ENCODE measurements at regions not wholly inside any gene's neighbourhood (a gene's known extent, or its start where the extent isn't known, plus 50 kb on each side); places are given as distances from the start of the nearest gene placed in this dataset.
"Not testable (repeated sequence)": the region's sequence is repeated elsewhere in the genome, so short reads cannot be mapped to it uniquely, and the experiment has no call there.

DNA sequence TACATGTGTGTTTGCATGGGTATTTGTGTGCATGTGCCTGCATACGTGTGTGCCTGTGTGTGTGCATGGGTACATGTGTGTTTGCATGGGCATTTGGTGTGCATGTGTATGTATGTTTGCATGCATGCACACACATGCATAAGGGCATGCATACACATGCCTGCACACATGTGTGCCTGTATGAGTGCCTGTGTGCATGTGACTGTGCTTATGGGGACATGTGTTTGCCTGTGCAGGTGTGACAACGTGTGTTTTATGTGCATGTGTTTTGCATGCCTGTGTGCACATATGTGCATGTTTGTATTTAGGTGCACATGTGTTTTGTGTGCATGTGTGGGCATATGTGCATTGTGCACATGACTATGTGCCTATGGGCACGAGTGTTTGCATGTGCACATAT is 165.7 kb downstream of the ERMARD start:
- DNase-seq, result no peak

DNA sequence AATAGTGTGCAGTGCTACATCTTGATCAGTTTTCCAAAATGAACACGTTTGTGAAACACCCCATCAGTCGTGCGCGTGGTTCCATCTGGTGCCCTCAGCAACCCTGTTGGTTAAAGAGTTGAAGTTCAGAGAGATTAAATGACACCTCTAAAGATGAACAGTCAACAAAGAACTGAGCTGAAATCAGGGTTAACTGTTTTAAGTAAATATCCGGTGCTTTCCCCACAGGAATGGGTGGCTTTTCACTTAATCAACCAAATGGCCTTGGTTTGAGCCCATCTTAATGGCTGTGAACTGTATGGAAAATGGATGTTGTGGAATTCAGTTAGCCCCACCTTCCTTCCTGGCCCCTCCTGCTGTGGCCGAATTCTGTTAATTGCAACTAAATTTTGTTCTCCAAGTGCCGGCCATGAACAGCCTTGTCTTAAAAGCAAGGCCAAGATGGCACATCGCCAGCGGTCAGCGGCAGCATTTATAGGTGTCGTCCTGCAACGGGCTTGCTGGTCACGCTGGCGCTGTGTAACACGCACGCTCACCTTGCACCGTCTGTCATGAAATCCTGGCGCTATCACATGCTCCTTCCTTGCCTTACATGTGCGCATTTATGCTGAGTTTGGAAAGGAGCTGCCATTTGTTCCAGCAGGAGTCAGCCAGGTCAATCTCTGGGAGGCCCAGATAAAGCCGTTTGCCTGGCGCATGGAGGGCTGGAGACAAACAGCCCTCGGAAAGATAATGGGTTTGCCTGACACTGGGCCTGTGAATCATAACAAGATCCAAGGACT is 164.5 kb downstream of the ERMARD start:
- no peak for DNase-seq

DNA sequence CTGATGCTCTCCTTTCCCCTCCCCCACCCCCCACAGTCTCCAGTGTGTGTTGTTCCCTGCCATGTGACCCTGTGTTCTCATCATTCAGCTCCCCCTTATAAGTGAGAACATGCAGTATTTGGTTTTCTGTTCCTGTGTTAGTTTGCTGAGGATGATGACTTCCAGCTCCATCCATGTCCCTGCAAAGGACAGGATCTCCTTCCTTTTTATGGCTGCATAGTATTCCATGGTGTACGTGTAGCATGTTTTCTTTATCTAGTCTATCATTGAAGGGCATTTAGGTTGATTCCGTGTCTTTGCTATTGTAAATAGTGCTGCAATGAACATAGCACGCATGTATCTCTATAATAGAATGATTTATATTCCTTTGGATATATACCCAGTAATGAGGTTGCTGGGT is 162.3 kb downstream of the ERMARD start:
- not testable (repeated sequence) for DNase-seq

DNA sequence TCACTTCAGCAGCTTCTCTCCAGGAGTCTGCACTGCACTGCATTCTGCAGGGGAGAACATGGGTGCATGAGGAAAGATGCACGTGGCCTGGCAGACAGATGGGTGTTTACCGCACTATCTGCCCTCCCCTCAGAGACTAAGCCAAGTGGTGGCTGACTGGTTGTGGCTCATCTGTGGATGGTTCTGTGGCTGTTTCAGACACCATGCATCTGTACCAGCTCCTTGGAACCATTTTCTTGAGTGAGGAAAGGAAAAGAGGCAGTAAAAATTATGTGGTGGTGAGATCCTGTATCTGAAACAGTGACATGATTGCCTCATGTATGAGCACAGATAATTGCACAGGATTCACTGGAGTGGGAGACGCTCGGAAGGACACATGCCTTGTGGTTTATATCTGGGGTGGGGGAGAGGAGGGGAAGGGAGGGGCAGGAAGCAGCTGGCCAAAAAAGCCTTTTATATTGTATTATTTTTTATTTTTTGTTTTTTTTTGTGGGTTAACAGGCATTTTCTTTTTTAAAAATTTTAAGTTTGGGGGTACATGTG is 161.7 kb downstream of the ERMARD start:
- no peak for DNase-seq

DNA sequence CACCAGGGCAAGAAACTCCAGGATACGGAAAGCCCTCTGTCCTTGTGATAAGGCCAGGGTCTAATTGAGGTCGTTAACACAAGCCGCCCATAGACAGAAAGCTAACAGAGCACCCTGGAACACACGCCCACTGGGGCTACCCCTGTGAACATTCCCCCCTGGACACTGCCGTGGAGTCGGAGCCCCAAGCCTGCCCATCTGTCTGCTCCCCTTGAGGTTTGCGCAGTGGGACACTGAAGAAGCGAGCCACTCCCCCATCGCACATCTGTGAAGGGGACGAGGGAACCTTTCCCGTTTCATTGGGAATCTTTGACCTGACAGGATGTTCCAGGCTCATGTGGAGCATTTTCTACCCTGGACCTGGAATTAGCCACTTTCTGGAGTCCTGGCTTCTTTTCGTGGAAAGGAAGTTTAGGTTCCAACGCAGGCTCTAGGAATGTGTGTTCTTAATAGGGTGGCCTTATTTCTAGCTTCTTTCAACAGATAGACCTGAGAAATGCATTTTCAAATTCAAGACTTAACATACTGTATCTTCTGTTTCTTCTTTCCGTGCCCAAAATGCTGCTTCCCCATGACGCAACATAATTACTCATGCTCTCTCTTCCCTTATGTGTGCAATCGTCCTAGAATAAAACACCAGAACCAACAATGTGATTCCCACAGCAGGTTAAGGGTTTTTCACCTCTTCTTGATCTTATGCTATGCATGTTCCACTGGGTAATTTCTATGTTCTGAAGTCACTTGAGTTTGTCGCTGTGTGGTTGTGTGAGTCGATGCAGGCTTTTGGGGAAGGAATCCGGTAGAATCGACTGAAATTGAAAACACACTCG is 161.1 kb downstream of the ERMARD start:
- DNase-seq, result no peak

DNA sequence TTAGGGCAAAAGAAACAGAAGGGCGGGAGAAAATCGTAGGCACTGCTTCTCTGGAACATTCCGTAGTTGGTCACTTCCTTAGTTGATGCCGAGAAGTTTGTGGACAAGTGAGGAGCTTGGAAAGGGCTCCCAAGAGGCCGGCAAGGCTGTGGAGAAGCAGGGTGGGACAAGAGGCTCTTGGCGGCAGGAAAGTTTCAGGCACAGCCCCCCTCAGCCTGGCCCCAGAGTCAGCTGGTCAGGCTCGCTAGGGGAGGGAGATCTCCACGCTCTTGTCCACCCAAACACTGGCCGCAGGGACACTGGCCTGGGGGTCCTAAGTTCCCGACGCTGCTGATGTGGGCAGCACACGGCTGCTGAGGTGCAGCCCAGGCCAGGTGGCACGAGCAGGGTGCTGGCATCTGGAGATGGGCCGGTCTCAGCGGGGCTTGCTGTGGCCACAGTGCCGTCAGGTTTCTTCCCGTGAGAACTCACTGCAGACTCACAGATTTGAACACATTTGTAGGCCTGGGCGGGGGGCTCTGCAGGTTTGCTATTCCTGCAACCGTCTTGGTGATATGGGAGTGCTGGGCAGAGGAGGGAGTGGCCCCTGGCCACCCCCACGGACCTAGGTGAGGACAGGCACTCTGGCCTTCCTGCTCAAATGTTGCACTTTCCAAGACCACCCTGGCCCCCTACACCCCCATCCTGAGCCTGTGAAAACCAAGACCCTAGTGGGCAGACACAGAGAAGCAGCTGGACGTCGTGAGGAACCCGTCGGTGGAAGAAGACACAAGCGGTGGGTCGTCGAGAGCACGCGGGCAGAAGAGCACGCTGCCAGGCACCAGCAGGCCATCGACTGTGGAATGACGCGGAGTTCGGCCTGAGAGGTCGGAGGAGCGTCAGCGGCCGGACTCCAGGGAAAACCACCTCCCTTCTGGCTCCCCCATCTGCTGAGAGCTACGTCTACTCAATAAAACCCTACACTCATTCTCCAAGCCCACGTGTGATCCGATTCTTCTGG is 160.1 kb downstream of the ERMARD start:
- DNase-seq, result no peak

DNA sequence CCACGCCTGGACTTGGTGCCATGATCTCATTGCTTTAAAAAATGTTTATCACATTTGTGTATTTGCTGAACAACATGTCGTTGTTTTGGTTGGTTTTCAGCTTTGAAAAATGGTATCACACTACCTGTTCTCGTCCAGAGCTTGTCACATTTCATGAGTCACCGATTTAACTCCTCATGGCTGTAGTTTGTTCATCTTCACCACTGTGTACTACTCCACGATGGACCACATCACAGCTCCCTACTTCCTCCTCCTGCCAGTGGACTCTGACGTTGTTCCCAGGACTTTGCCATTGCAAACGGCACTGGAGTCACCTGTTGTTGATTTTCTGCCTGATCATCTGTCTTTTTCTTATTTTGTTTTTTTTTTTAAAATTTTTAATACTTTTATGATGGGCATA is 157.7 kb downstream of the ERMARD start:
- DNase-seq, result no peak

DNA sequence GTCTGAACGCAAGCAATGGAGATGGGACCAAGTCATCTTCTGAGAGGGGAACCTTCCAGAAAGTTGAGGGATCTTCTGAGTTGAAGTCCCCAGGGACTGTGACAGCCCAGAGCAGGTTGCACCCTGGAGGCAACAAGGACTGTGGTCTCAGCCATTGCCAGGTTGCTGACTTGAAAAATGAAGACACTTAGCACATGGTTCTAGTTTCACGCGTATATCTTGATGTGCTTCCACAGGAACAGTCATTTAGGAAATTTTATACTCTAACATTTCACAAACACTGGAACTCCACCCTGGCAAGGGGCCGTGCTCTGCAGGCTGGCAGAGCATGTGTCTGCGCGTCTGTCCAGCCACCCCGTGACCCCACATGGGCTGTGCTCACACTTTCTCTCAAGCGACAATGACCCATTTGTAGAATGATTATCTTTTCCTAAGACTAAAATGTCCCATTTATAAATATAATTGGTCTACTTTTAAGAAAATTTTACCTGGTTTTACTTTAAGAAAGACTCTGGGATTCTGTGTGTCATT is 157.0 kb downstream of the ERMARD start:
- DNase-seq, result no peak

DNA sequence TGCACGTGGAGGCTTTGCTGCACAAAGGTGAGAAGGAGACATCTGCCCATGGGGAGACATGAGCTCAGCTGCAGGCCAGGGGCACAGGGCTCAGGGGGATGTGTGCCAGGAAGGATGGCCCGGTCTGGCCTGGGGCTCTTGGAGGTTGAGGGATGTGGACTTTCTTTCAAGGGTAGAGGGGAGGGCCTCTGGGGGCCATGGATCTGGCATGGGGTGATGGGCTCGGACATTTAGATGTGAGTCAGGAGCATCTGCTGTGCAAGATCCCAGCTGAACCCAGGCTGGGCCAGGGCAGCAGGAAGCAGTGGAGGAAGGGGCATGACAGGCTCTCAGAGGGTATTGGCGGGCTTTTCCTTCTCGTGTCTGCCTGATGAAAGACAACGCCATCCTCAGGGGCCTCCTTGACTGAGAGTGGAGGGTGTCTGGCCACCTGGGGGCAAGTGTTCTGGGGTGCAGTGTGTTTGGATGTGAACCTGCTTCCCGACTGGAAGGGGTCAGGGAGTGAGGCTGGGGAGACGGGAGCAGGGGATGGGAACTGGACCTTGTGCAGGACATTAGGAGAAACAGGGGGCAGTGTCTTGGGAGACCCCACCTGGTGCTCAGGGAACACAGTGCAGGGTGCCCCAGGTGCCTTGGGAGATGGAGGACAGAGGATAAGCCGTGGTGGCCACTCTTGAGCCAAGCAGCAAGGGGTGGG is 156.1 kb downstream of the ERMARD start:
- DNase-seq, result no peak

DNA sequence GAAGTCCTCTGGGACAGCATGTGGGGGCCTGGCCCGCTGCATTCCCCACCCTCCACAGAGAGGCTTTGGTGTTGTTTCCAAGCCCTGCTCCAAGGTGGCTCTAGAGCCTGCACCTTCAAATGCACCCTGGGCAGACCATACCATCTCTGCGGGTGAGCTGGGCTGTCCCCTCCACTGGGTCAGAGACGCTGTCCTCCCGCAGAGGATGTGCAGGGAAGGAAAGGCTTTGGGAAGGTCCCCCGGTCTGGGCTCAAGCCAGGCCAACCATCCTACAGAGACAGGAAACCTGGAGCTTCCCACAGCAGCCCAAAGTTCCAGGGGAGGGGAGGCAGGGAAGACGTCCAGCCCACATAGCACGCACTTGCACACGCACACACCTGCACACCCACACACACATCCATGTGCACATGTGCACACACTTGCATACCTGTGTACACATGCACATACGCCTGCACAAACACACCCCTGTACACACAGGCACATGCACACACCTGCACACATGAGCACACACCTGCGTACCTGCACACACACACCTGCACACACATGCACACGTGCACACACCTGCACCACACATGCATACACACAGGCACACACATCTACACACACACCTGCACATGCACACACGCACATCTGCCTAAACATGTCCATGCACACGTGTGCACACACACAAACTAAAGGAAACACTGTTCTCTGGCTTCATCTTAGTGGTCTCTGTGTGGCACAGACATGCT is 155.4 kb downstream of the ERMARD start:
- DNase-seq, result no peak

DNA sequence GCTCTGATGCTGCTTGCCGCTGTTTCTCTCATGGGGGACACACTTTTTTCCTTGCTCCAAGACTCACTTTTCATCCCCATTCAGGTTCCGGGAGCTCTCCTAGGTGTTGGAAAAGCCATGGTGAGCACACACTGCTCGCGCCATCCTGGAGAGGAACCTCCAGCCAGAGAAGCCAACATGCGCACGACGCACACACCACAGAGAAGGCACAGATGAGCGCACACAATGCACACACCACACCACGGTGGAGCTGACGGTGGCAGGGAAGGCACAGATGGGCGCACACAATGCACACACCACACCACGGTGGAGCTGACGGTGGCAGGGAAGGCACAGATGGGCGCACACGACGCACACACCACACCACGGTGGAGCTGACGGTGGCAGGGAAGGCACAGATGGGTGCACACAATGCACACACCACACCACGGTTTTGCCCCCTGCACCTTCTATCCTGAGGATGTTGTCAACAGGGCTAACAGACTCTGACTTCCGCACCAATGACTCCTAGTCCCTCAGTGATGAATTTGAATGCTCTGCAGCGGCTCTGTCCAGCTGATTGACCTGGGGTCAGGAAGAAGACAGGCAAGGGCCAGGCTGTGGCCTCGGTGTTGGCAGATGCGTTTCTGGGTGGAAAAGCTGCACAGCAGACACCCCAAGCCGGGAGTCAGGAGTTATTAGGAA is 154.7 kb downstream of the ERMARD start:
- no peak for DNase-seq

DNA sequence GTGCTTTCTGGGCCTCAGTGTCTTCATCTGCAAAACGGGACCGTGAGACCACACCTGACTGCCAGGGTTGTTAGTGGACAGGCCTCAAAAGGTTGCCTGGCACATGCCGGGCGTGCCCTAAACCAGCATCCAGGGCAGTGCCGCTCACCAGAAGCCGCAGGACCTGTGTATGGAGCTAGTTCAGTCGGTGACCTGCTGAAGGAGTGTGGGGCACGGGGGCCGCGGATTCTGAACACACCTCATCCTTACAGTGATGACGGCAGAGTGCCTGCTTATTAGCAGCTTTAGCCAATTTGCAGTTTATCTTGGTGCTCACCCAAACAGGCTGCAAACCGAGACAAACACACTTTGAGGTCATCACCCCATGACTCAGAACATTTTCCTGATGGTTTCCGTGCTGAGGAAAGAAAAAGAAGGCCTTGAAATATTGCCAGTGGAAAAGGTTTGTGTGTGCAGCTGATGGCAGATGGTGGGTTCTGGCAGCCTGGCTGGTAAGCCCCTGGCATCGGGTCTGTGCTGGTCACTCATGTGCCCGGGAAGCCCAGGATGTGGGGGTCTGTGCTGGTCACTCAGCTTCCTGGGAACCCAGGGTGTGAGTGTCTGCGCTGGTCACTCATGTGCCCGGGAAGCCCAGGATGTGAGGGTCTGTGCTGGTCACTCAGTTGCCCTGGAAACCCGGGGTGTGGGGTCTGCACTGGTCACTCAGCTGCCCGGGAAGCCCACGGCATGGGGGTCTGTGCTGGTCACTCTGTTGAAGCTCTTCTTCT is 153.8 kb downstream of the ERMARD start:
- DNase-seq, result no peak

DNA sequence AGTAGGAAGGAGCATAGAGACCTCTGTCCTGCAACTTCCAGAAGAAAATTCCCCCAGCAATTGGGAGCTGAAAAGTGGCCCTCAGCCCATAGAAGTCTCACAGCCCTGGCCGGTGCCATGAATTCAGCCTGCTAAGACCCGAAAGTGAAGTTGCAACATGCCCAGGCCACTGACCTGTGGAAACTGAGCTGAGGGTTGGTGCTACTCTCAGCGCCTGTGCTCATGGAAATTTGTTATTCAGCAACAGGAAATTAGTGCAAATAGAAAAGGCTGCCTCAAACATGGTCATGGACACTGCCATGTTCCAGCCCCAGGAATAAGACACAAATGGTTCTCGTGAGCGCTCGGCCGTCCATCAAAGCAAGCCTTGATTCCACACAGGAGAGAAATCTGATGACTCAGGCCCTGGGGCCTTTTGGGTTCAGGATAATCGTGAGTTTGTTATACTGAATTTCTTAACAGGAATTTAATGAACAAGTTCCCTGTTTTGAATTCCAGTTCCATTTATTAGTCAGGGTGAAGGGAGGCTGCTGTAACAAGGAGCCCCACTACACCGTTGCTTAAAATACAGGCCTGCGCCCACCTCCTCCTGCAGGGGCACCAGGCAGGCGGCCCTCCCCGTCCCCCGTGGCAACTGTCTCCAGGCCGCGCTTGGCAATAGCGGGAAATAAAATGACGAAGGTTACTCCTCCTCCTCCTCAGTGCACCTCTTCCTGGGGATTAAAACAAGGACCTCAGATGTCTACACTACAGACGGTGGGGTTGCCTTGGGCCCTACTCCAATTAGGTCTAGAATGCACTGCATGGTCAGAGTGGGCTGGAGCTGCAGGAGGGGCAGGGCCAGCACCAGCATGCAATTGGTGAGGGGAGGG is 152.9 kb downstream of the ERMARD start:
- DNase-seq, result no peak

DNA sequence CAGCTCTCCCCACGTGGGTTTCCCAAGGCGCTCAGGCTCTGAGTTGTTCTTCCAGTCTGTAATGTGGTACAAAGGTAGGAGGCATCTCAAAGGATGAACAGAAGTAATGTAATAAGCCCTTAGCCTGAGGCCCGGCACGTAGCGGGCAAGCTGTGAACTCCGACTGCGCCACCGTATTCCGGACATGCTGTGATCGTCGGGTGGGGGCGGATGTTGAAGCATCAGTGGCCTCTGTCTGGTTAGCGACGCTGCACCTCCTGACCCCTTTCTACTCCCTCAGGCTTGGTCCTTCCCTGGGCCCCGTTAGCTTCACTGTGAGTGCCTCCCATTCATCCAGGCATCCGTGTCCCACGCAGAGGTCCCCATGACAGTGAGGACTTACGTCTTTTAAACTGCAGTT is 151.7 kb downstream of the ERMARD start:
- DNase-seq, result no peak

DNA sequence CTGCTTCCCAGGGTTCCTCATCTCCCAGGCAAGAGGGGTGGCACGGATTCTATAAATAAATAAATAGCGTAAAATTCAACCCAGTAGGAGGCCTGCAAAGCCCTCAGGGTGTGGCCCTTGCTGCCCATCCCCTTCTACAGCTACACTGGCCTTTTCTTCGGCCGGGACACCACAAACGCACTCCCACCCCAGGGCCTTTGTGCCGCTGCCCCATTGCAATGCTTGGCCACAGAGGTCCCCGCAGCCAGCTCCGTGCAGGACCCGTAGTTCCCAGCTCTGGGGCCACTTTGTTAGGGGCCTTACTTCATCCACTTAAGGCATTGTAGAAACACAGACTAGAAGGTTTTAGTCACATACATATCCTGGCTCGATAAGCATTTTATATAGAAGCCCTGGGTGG is 151.2 kb downstream of the ERMARD start:
- DNase-seq, result no peak

DNA sequence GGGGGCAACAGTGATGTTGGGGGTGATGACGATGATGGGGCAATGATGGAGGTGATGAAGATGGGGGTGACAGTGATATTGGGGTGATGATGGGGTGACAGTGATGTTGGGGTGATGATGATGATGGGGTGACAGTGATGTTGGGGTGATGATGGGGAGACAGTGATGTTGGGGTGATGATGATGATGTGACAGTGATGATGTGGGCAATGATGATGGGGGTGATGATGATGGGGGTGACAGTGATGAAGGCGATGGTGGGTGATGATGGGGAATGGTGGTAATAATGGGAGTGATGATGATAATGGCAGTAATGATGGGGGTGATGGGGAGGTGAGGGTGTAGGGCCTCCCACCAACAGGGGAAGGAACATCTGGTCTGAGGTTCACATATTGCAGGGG is 150.6 kb downstream of the ERMARD start:
- no peak for DNase-seq

DNA sequence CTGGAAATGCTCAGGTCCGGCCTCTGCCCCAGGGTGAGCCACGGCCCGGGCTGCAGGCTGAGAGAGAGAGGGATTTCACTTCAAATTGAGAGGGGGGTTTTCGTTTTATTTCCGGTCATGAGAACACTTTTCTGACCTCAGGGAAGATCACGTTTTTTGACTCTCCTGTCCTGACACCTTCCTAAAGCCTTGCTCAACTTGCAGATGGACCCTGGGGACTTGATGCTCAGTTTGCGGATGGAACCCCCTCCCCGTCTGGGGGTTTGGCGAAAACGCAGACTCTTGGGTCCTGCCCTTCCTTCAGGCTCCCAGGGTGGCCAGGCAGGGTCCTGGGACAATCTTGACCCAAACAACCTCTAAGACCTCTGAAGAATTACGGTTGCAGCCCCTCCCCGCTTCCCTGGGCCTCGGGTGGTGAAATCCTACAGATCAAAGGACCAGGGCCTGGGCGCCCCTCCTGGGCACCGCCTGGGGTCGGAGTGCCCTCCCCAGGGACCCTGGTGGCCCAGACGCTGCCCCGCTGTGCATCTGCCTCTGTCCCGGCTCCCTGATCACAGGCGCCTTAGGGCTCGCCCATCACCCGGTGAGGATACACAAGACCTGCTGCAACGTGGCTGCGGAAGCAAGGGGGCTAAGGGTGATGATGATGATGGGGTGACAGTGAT is 148.2 kb downstream of the ERMARD start:
- no peak for DNase-seq

Data from DMS79 treated with DMSO at 0.1 percent for 48 hours (cell line).